ENCODE measurements at regions not wholly inside any gene's neighbourhood (a gene's known extent, or its start where the extent isn't known, plus 50 kb on each side); places are given as distances from the start of the nearest gene placed in this dataset.
A peak's percentile ranks its signal among the peaks of the same experiment; 100 is the strongest.

GRCh38 chr10:36534471-36535002 lies 590.9 kb upstream of the ANKRD30A start:
- peak; percentile 78 for DNase-seq (ENCODE audit: low read depth)
- no peak overlapping the region for H3K27ac Mint-ChIP-seq (ENCODE audit: unreplicated experiment)
- H2AFZ ChIP-seq (ENCODE audit: low read depth, low read length): no peak overlapping the region

GRCh38 chr10:36533861-36534260 lies 591.5 kb upstream of the ANKRD30A start:
- no peak for TF ChIP-seq EZH2 (IDR thresholded peaks at IDR 0.05; ENCODE audit: insufficient read depth, low read length)
- TF ChIP-seq CTCF (IDR thresholded peaks at IDR 0.05; ENCODE audit: insufficient read depth, low read depth, low read length): no peak
- Histone ChIP-seq H3K4me1 (ENCODE audit: insufficient read depth, low read length) (peaks cover 2% of the 10 kb centered on the region), H3K4me2 (ENCODE audit: low read length) (no peak overlapping the region), H3K9ac (ENCODE audit: low read length) (no peak overlapping the region), H3K9me3 (ENCODE audit: insufficient read depth, low read depth, low read length) (no peaks in the 10 kb centered on the region), H3K79me2 (ENCODE audit: insufficient read depth, low read length) (no peaks in the 10 kb centered on the region), H4K20me1 (ENCODE audit: insufficient read depth, low read length) (no peaks in the 10 kb centered on the region), H3K27ac (ENCODE audit: low read depth, low read length) (no peak overlapping the region), H3K4me3 (ENCODE audit: insufficient read depth, low read depth, low read length) (no peak overlapping the region), H3K36me3 (ENCODE audit: insufficient read depth, low read length) (no peaks in the 10 kb centered on the region), H3K27me3 (ENCODE audit: insufficient read depth, low read length) (no peaks in the 10 kb centered on the region), H2AFZ (ENCODE audit: low read depth, low read length) (no peak overlapping the region)
- H3K36me3 Mint-ChIP-seq (ENCODE audit: low read depth, unreplicated experiment): no peaks in the 10 kb centered on the region
- peaks cover 1% of the 10 kb centered on the region for H3K9me3 Mint-ChIP-seq (ENCODE audit: unreplicated experiment)
- H3K4me3 Mint-ChIP-seq (ENCODE audit: unreplicated experiment): no peak overlapping the region
- no peaks in the 10 kb centered on the region for H3K27me3 Mint-ChIP-seq (ENCODE audit: low read depth, unreplicated experiment)
- peaks cover 4% of the 10 kb centered on the region for H3K4me1 Mint-ChIP-seq (ENCODE audit: low read depth, unreplicated experiment)
- no peak overlapping the region for H3K27ac Mint-ChIP-seq (ENCODE audit: unreplicated experiment)
- FAIRE-seq: no peak
- DNase-seq (ENCODE audit: low read depth): no peak

More at GRCh38 chr10:36534471-36535002, 590.9 kb upstream of the ANKRD30A start:
- Histone ChIP-seq H3K9ac (ENCODE audit: low read length) (no peak overlapping the region), H4K20me1 (ENCODE audit: insufficient read depth, low read length) (no peaks in the 10 kb centered on the region), H3K4me2 (ENCODE audit: low read length) (peak overlapping the region; percentile 21), H3K27ac (ENCODE audit: low read depth, low read length) (no peak overlapping the region), H3K27me3 (ENCODE audit: insufficient read depth, low read length) (no peaks in the 10 kb centered on the region), H3K79me2 (ENCODE audit: insufficient read depth, low read length) (no peaks in the 10 kb centered on the region), H3K9me3 (ENCODE audit: insufficient read depth, low read depth, low read length) (no peaks in the 10 kb centered on the region), H3K4me1 (ENCODE audit: insufficient read depth, low read length) (peaks cover 6% of the 10 kb centered on the region), H3K36me3 (ENCODE audit: insufficient read depth, low read length) (no peaks in the 10 kb centered on the region), H3K4me3 (ENCODE audit: insufficient read depth, low read depth, low read length) (no peak overlapping the region)
- H3K4me1 Mint-ChIP-seq (ENCODE audit: low read depth, unreplicated experiment): peaks cover 4% of the 10 kb centered on the region
- no peak overlapping the region for H3K4me3 Mint-ChIP-seq (ENCODE audit: unreplicated experiment)
- no peaks in the 10 kb centered on the region for H3K36me3 Mint-ChIP-seq (ENCODE audit: low read depth, unreplicated experiment)
- peak; percentile 94 for FAIRE-seq
- no peaks in the 10 kb centered on the region for H3K27me3 Mint-ChIP-seq (ENCODE audit: low read depth, unreplicated experiment)
- TF ChIP-seq EZH2 (IDR thresholded peaks at IDR 0.05; ENCODE audit: insufficient read depth, low read length): no peak
- TF ChIP-seq CTCF (IDR thresholded peaks at IDR 0.05; ENCODE audit: insufficient read depth, low read depth, low read length): no peak
- peaks cover 2% of the 10 kb centered on the region for H3K9me3 Mint-ChIP-seq (ENCODE audit: unreplicated experiment)

- H3K4me3 ChIP-seq (ENCODE audit: insufficient read depth, low read depth, low read length): no peak overlapping the region
- H4K20me1 ChIP-seq (ENCODE audit: insufficient read depth, low read length): no peaks in the 10 kb centered on the region
- peak; percentile 4 for DNase-seq (ENCODE audit: low read depth)
- H3K9me3 ChIP-seq (ENCODE audit: insufficient read depth, low read depth, low read length): no peaks in the 10 kb centered on the region
- no peak overlapping the region for H3K4me2 ChIP-seq (ENCODE audit: low read length)
- no peak overlapping the region for H3K27ac ChIP-seq (ENCODE audit: low read depth, low read length)
- H3K27me3 ChIP-seq (ENCODE audit: insufficient read depth, low read length): no peaks in the 10 kb centered on the region
- H3K27ac Mint-ChIP-seq (ENCODE audit: unreplicated experiment): no peak overlapping the region
- no peak overlapping the region for H3K9ac ChIP-seq (ENCODE audit: low read length)
- H3K27me3 Mint-ChIP-seq (ENCODE audit: low read depth, unreplicated experiment): no peaks in the 10 kb centered on the region
- FAIRE-seq: no peak
- peaks cover 2% of the 10 kb centered on the region for H3K4me1 Mint-ChIP-seq (ENCODE audit: low read depth, unreplicated experiment)
- H3K36me3 ChIP-seq (ENCODE audit: insufficient read depth, low read length): no peaks in the 10 kb centered on the region
- no peak overlapping the region for H2AFZ ChIP-seq (ENCODE audit: low read depth, low read length)
- H3K36me3 Mint-ChIP-seq (ENCODE audit: low read depth, unreplicated experiment): no peaks in the 10 kb centered on the region
- H3K4me3 Mint-ChIP-seq (ENCODE audit: unreplicated experiment): no peak overlapping the region
- no peak for TF ChIP-seq CTCF (IDR thresholded peaks at IDR 0.05; ENCODE audit: insufficient read depth, low read depth, low read length)
- no peak for TF ChIP-seq EZH2 (IDR thresholded peaks at IDR 0.05; ENCODE audit: insufficient read depth, low read length)
- H3K9me3 Mint-ChIP-seq (ENCODE audit: unreplicated experiment): no peaks in the 10 kb centered on the region
- no peaks in the 10 kb centered on the region for H3K4me1 ChIP-seq (ENCODE audit: insufficient read depth, low read length)
- H3K79me2 ChIP-seq (ENCODE audit: insufficient read depth, low read length): no peaks in the 10 kb centered on the region
These were observed 592.1 kb upstream of the ANKRD30A start for GRCh38 chr10:36533316-36533715.

All from astrocyte (in vitro differentiated cells and primary cell).